IPS-11a (cell line): ENCODE measurements at regions not wholly inside any gene's neighbourhood (a gene's known extent, or its start where the extent isn't known, plus 50 kb on each side); places are given as distances from the start of the nearest gene placed in this dataset.

Experiments used
- H3K4me3 ChIP-seq: one replicate; pipeline ENCODE4 v1.5.1; 2013; ENCODE audit warnings: low read depth, low read length, control low read depth

GRCh38 chr3:187994221-187995042 lies 159.5 kb upstream of the LPP start:
- H3K4me3 ChIP-seq: no peak overlapping the region

GRCh38 chr3:187995043-187995400 lies 158.9 kb upstream of the LPP start:
- no peak overlapping the region for H3K4me3 ChIP-seq

GRCh38 chr3:187995667-187996066 lies 158.3 kb upstream of the LPP start:
- no peak overlapping the region for H3K4me3 ChIP-seq

- no peak overlapping the region for H3K4me3 ChIP-seq
Observed at GRCh38 chr3:187996609-187997008, 157.3 kb upstream of the LPP start.

GRCh38 chr3:187997490-187997889 lies 156.5 kb upstream of the LPP start:
- no peak overlapping the region for H3K4me3 ChIP-seq

GRCh38 chr3:187997946-187998561 lies 155.9 kb upstream of the LPP start:
- H3K4me3 ChIP-seq: no peak overlapping the region

GRCh38 chr3:187998611-187999010 lies 155.3 kb upstream of the LPP start:
- no peak overlapping the region for H3K4me3 ChIP-seq

GRCh38 chr3:187999821-188000220 lies 154.1 kb upstream of the LPP start:
- H3K4me3 ChIP-seq: no peak overlapping the region

- H3K4me3 ChIP-seq: no peak overlapping the region
Observed at GRCh38 chr3:188000361-188000861, 153.5 kb upstream of the LPP start.

- H3K4me3 ChIP-seq: no peak overlapping the region
Observed at GRCh38 chr3:188001093-188001492, 152.9 kb upstream of the LPP start.

GRCh38 chr3:188001926-188002325 lies 152.0 kb upstream of the LPP start:
- H3K4me3 ChIP-seq: no peak overlapping the region

GRCh38 chr3:188002626-188003138 lies 151.3 kb upstream of the LPP start:
- H3K4me3 ChIP-seq: no peak overlapping the region

- H3K4me3 ChIP-seq: no peak overlapping the region
Observed at GRCh38 chr3:188003188-188004171, 150.5 kb upstream of the LPP start.

- no peak overlapping the region for H3K4me3 ChIP-seq
Observed at GRCh38 chr3:188006726-188007393, 147.1 kb upstream of the LPP start.

GRCh38 chr3:188007897-188008296 lies 146.1 kb upstream of the LPP start:
- no peak overlapping the region for H3K4me3 ChIP-seq

- H3K4me3 ChIP-seq: no peak overlapping the region
Observed at GRCh38 chr3:188008582-188009213, 145.3 kb upstream of the LPP start.

GRCh38 chr3:188010478-188010877 lies 143.5 kb upstream of the LPP start:
- H3K4me3 ChIP-seq: no peak overlapping the region

- no peak overlapping the region for H3K4me3 ChIP-seq
Observed at GRCh38 chr3:188019727-188020126, 134.2 kb upstream of the LPP start.

GRCh38 chr3:188021041-188021440 lies 132.9 kb upstream of the LPP start:
- H3K4me3 ChIP-seq: no peak overlapping the region

- no peak overlapping the region for H3K4me3 ChIP-seq
Observed at GRCh38 chr3:188021502-188022040, 132.4 kb upstream of the LPP start.
